MCF 10A (cell line): ENCODE measurements at regions not wholly inside any gene's neighbourhood (a gene's known extent, or its start where the extent isn't known, plus 50 kb on each side); places are given as distances from the start of the nearest gene placed in this dataset.

Source experiments
- BruUV-seq: library from RNA; stranded (reverse); fragments of 400-500 nt; replicated peaks from 2 replicates; lab custom pipeline; 2021; lab: Mats Ljungman, UMichigan
- CTCF ChIA-PET: fragments of 300-600 bp; sonication (Branson Sonifier 250); formaldehyde crosslinking; extraction: SDS; loops from one replicate; lab custom pipeline; 2021; ENCODE audit warnings: antibody characterized with exemption, inconsistent platforms; lab: Yijun Ruan, JAX
- POLR2A ChIA-PET: fragments of 300-600, 350-650 bp; sonication (Branson Sonifier 250); formaldehyde crosslinking; extraction: SDS; loops from one replicate; lab custom pipeline; 2020; ENCODE audit warnings: antibody characterized with exemption, inconsistent platforms; lab: Yijun Ruan, JAX
- DNase-seq: peaks from one replicate; pipeline ENCODE4 v3.0.0-alpha.2; 2018; ENCODE audit not compliant: unreplicated experiment
- H3K27ac Mint-ChIP-seq: one replicate; pipeline ENCODE4 v1.8.0; 2022; ENCODE audit warnings: mild to moderate bottlenecking, low read depth, mixed read lengths; ENCODE audit not compliant: unreplicated experiment
- H3K27me3 Mint-ChIP-seq: one replicate; pipeline ENCODE4 v1.8.0; 2022; ENCODE audit warnings: mixed read lengths; ENCODE audit not compliant: insufficient read depth, unreplicated experiment
- H3K36me3 Mint-ChIP-seq: one replicate; pipeline ENCODE4 v1.8.0; 2022; ENCODE audit warnings: mild to moderate bottlenecking, moderate library complexity, mixed read lengths; ENCODE audit not compliant: insufficient read depth, unreplicated experiment
- H3K4me1 Mint-ChIP-seq: one replicate; pipeline ENCODE4 v1.8.0; 2022; ENCODE audit warnings: mixed read lengths; ENCODE audit not compliant: insufficient read depth, unreplicated experiment
- H3K4me3 Mint-ChIP-seq: one replicate; pipeline ENCODE4 v1.8.0; 2022; ENCODE audit warnings: mild to moderate bottlenecking, moderate library complexity, mixed read lengths; ENCODE audit not compliant: unreplicated experiment
- H3K9me3 Mint-ChIP-seq: one replicate; pipeline ENCODE4 v1.8.0; 2022; ENCODE audit warnings: mixed read lengths; ENCODE audit not compliant: unreplicated experiment
- CTCF ChIP-seq: fragments of 200-600 bp; IDR thresholded peaks from one replicate; pipeline ENCODE4 v1.8.0; 2022; ENCODE audit warnings: antibody characterized with exemption, mild to moderate bottlenecking; ENCODE audit not compliant: unreplicated experiment
- intact Hi-C: fragments of 100-400 bp; cut with micrococcal nuclease; formaldehyde crosslinking; loops from 2 replicates; pipeline ENCODE4 v1.14.1; 2022

DNA sequence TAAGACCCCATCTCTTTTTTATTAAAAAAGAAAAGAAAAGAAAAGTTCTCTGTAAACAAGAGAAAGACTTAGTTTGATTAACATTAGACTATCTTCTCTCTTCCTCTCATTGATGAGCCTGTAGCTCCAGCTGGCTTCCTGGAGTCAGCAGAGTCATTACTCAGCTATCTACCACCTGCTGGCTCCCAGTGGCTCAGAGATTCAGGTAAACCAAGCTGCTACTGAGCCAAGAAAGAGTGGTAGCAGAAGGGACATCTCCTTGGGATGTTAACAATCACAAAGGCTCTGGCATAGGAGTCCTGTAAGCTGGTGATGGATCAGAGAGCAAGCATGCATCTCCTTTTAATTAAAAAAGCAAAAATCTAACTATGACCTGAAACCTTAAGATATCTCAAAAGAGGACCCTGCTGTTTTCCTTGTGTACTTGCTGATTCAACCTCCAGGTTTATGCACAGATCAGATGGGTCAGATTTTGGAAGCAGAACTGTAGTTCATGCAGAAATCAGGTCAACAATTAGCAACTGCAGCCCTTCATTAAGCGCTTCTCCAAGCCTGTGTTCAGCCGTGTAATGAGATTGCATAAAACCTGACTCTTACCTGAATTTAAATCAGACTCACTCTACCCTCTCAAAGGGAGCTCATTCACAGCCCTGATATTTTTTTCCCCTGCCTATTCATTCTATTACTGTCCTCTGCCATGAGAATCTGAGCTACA lies 225.8 kb downstream of the RNF152 start:
- H3K27me3 Mint-ChIP-seq = no peaks in the 10 kb centered on the region
- CTCF ChIA-PET = interaction anchor here (1.1 to 1.5 kb wide), 2 partner anchors 31 to 33 kb away, joined by 3 read pairs; no protein-coding TSS in a partner anchor
- H3K4me1 Mint-ChIP-seq = no peaks in the 10 kb centered on the region
- no peaks in the 10 kb centered on the region for H3K36me3 Mint-ChIP-seq
- no peak overlapping the region for H3K27ac Mint-ChIP-seq
- POLR2A ChIA-PET = no interaction called here
- no TSS peak for BruUV-seq
- no peak overlapping the region for H3K4me3 Mint-ChIP-seq
- H3K9me3 Mint-ChIP-seq = no peaks in the 10 kb centered on the region
- DNase-seq = no peak
- intact Hi-C loops = no loop called here
- TF ChIP-seq CTCF = no peak

- no peaks in the 10 kb centered on the region for H3K4me1 Mint-ChIP-seq
- H3K27me3 Mint-ChIP-seq = no peaks in the 10 kb centered on the region
- H3K9me3 Mint-ChIP-seq = no peaks in the 10 kb centered on the region
- no peak overlapping the region for H3K27ac Mint-ChIP-seq
- ChIA-PET POLR2A (no interaction called here), CTCF (no interaction called here)
- H3K36me3 Mint-ChIP-seq = no peaks in the 10 kb centered on the region
- no peak for DNase-seq
- intact Hi-C loops = no loop called here
- no peak for TF ChIP-seq CTCF
- H3K4me3 Mint-ChIP-seq = no peak overlapping the region
- BruUV-seq = no TSS peak
Measured at GRCh38 chr18:61664419-61665084, 228.3 kb downstream of the RNF152 start.

DNA sequence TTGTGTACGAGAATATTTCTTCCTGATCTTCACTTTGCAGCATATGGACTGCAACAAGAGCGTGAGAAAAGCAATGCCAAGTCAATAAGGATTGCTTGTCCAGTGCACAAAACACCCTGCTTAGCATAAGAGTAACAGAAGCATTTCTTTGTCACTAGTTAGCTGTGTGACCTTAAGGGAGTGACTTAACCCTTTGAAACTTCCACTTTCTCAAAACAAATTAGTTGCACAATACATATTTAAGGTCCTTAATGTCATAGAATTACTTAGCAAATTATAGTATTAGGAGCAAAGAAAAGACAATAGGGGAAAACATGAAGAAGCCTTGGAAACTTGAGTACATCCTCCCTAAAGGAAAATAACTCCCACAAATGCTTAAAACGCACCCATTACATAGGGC lies 230.1 kb downstream of the RNF152 start:
- ChIA-PET POLR2A (no interaction called here), CTCF (no interaction called here)
- intact Hi-C loops = no loop called here
- Mint-ChIP-seq H3K27ac (no peak overlapping the region), H3K36me3 (no peaks in the 10 kb centered on the region), H3K27me3 (no peaks in the 10 kb centered on the region), H3K4me3 (no peak overlapping the region), H3K4me1 (no peaks in the 10 kb centered on the region), H3K9me3 (peaks cover under 1% of the 10 kb centered on the region)
- TF ChIP-seq CTCF = no peak
- no TSS peak for BruUV-seq
- DNase-seq = no peak

DNA sequence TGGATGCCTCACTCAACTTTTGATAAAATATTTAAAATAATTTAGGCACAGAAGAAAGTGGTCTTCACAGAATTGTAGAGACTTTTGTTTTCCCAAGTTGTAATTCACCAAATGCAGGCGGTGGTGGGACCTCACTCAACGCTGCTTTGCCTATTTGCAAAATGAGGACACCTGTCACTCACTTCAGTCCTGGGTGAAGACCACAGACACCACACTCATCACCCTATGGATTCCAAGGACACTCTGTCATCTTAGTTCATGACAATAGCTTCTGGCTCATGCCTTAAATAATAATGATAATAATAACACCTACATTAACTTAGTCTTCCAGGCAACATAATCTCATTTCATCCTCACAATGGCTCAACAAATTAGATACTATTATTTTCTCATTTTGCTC lies 234.4 kb downstream of the RNF152 start:
- ChIA-PET CTCF (interaction anchor here (1.6 kb wide), 1 partner anchor 22 kb away, joined by 4 read pairs; no protein-coding TSS in a partner anchor), POLR2A (no interaction called here)
- Mint-ChIP-seq H3K4me1 (no peaks in the 10 kb centered on the region), H3K36me3 (no peaks in the 10 kb centered on the region), H3K27ac (no peak overlapping the region), H3K4me3 (no peak overlapping the region), H3K9me3 (peaks cover 7% of the 10 kb centered on the region), H3K27me3 (no peaks in the 10 kb centered on the region)
- no TSS peak for BruUV-seq
- no peak for DNase-seq
- no peak for TF ChIP-seq CTCF
- intact Hi-C loops = no loop called here
